ENCODE measurements at regions not wholly inside any gene's neighbourhood (a gene's known extent, or its start where the extent isn't known, plus 50 kb on each side); places are given as distances from the start of the nearest gene placed in this dataset.

- in situ Hi-C loops (cut with HindIII; ENCODE audit: low pct_unique_long_range_greater_than_20kb, low sequenced_read_pairs), result no loop called here
- DNase-seq (ENCODE audit: low read depth), result no peak
These were observed 411.8 kb downstream of the PLPP3 start for GRCh38 chr1:56167596-56167995.

GRCh38 chr1:56160773-56161315, 418.5 kb downstream of the PLPP3 start:
- in situ Hi-C loops (cut with HindIII; ENCODE audit: low pct_unique_long_range_greater_than_20kb, low sequenced_read_pairs), result no loop called here
- no peak for DNase-seq (ENCODE audit: low read depth)

- in situ Hi-C loops (cut with HindIII; ENCODE audit: low pct_unique_long_range_greater_than_20kb, low sequenced_read_pairs), result no loop called here
- DNase-seq (ENCODE audit: low read depth), result no peak
These were observed 422.1 kb downstream of the PLPP3 start for GRCh38 chr1:56156971-56157876.

GRCh38 chr1:56153276-56153675, 426.1 kb downstream of the PLPP3 start:
- in situ Hi-C loops (cut with HindIII; ENCODE audit: low pct_unique_long_range_greater_than_20kb, low sequenced_read_pairs), result no loop called here
- DNase-seq (ENCODE audit: low read depth), result no peak

- DNase-seq (ENCODE audit: low read depth), result no peak
- in situ Hi-C loops (cut with HindIII; ENCODE audit: low pct_unique_long_range_greater_than_20kb, low sequenced_read_pairs), result no loop called here
These were observed 426.7 kb downstream of the PLPP3 start for GRCh38 chr1:56152635-56153034.

- in situ Hi-C loops (cut with HindIII; ENCODE audit: low pct_unique_long_range_greater_than_20kb, low sequenced_read_pairs), result no loop called here
- no peak for DNase-seq (ENCODE audit: low read depth)
These were observed 428.0 kb downstream of the PLPP3 start for GRCh38 chr1:56151402-56151801.

GRCh38 chr1:56150441-56151215, 428.7 kb downstream of the PLPP3 start:
- in situ Hi-C loops (cut with HindIII; ENCODE audit: low pct_unique_long_range_greater_than_20kb, low sequenced_read_pairs), result no loop called here

GRCh38 chr1:56149761-56150160, 429.6 kb downstream of the PLPP3 start:
- in situ Hi-C loops (cut with HindIII; ENCODE audit: low pct_unique_long_range_greater_than_20kb, low sequenced_read_pairs), result no loop called here
- no peak for DNase-seq (ENCODE audit: low read depth)

More at GRCh38 chr1:56150441-56151215, 428.7 kb downstream of the PLPP3 start:
- no peak for DNase-seq (ENCODE audit: low read depth)

GRCh38 chr1:56148326-56149193, 430.8 kb downstream of the PLPP3 start:
- no peak for DNase-seq (ENCODE audit: low read depth)
- in situ Hi-C loops (cut with HindIII; ENCODE audit: low pct_unique_long_range_greater_than_20kb, low sequenced_read_pairs), result no loop called here

GRCh38 chr1:56147459-56147858, 431.9 kb downstream of the PLPP3 start:
- in situ Hi-C loops (cut with HindIII; ENCODE audit: low pct_unique_long_range_greater_than_20kb, low sequenced_read_pairs), result no loop called here

GRCh38 chr1:56147034-56147433, 432.3 kb downstream of the PLPP3 start:
- no peak for DNase-seq (ENCODE audit: low read depth)
- in situ Hi-C loops (cut with HindIII; ENCODE audit: low pct_unique_long_range_greater_than_20kb, low sequenced_read_pairs), result no loop called here

More at GRCh38 chr1:56147459-56147858, 431.9 kb downstream of the PLPP3 start:
- DNase-seq (ENCODE audit: low read depth), result no peak

- no peak for DNase-seq (ENCODE audit: low read depth)
- in situ Hi-C loops (cut with HindIII; ENCODE audit: low pct_unique_long_range_greater_than_20kb, low sequenced_read_pairs), result no loop called here
These were observed 432.9 kb downstream of the PLPP3 start for GRCh38 chr1:56146449-56146848.

GRCh38 chr1:56145581-56145980, 433.8 kb downstream of the PLPP3 start:
- in situ Hi-C loops (cut with HindIII; ENCODE audit: low pct_unique_long_range_greater_than_20kb, low sequenced_read_pairs), result no loop called here
- no peak for DNase-seq (ENCODE audit: low read depth)

GRCh38 chr1:56142301-56142700, 437.1 kb downstream of the PLPP3 start:
- no peak for DNase-seq (ENCODE audit: low read depth)
- in situ Hi-C loops (cut with HindIII; ENCODE audit: low pct_unique_long_range_greater_than_20kb, low sequenced_read_pairs), result no loop called here

- no peak for DNase-seq (ENCODE audit: low read depth)
- in situ Hi-C loops (cut with HindIII; ENCODE audit: low pct_unique_long_range_greater_than_20kb, low sequenced_read_pairs), result no loop called here
These were observed 439.5 kb downstream of the PLPP3 start for GRCh38 chr1:56139836-56140235.

GRCh38 chr1:56137521-56138505, 441.6 kb downstream of the PLPP3 start:
- no peak for DNase-seq (ENCODE audit: low read depth)
- in situ Hi-C loops (cut with HindIII; ENCODE audit: low pct_unique_long_range_greater_than_20kb, low sequenced_read_pairs), result no loop called here

GRCh38 chr1:56137090-56137489, 442.3 kb downstream of the PLPP3 start:
- no peak for DNase-seq (ENCODE audit: low read depth)
- in situ Hi-C loops (cut with HindIII; ENCODE audit: low pct_unique_long_range_greater_than_20kb, low sequenced_read_pairs), result no loop called here
